ENCODE measurements at regions not wholly inside any gene's neighbourhood (a gene's known extent, or its start where the extent isn't known, plus 50 kb on each side); places are given as distances from the start of the nearest gene placed in this dataset.
A peak's percentile ranks its signal among the peaks of the same experiment; 100 is the strongest.

DNA sequence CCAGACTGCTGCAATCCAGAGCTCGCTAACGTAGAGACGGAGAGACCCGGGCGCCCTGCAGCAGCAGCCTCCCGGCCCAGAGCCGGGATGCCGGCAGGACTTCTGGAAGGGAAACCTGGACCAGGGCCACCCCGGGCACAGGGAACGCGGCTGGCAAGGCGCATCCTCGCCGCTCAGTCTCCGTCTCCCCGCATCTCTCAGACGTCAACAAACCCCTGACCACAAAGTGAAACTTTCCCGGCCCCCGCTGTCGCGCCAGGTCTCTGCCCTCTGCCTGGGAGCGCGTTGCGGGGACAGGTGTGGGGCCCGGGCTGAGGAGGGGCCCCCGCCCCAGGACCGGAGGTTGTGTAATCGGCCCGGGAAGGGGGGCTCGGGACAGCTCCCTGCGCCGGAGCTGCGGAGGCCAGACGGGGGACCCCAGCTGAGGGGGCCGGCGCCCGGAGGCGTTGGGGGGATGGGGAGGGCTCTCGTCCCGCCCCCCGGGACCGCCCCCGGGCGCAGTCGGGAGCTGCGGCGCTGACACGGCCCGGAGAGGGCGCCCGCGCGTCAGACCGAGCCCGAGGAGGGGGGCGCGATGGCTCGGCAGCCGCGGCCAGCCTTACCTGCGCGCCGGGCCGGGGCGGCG, 116.6 kb upstream of the HIVEP3 start (continued):
- TF ChIP-seq, protein P1, sequence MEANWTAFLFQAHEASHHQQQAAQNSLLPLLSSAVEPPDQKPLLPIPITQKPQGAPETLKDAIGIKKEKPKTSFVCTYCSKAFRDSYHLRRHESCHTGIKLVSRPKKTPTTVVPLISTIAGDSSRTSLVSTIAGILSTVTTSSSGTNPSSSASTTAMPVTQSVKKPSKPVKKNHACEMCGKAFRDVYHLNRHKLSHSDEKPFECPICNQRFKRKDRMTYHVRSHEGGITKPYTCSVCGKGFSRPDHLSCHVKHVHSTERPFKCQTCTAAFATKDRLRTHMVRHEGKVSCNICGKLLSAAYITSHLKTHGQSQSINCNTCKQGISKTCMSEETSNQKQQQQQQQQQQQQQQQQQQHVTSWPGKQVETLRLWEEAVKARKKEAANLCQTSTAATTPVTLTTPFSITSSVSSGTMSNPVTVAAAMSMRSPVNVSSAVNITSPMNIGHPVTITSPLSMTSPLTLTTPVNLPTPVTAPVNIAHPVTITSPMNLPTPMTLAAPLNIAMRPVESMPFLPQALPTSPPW (CRISPR knock-in tag; IDR thresholded peaks at IDR 0.05) = peak; percentile 97
- TF ChIP-seq EGR1 (conservative IDR thresholded peaks at IDR 0.05) = peak; percentile 62
- TF ChIP-seq CREM (IDR thresholded peaks at IDR 0.05; ENCODE audit: low read depth) = peak; percentile 61
- TF ChIP-seq RAD21 (CRISPR knock-in tag; conservative IDR thresholded peaks at IDR 0.05 in 1 of 2, IDR thresholded peaks at IDR 0.05 in 1 of 2) = peak in 1 of 2 experiments; percentile 42; a peak in 2 of 4 replicates
- TF ChIP-seq, protein P2, sequence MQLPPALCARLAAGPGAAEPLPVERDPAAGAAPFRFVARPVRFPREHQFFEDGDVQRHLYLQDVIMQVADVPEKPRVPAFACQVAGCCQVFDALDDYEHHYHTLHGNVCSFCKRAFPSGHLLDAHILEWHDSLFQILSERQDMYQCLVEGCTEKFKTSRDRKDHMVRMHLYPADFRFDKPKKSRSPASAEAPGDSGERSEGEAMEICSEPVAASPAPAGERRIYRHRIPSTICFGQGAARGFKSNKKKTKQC (CRISPR knock-in tag; IDR thresholded peaks at IDR 0.05) = no peak
- TF ChIP-seq NCOA2 (IDR thresholded peaks at IDR 0.05; ENCODE audit: partially characterized antibody in 2 of 2) = no peak
- TF ChIP-seq TSC22D4 (tag; IDR thresholded peaks at IDR 0.05) = no peak
- TF ChIP-seq, protein P3, sequence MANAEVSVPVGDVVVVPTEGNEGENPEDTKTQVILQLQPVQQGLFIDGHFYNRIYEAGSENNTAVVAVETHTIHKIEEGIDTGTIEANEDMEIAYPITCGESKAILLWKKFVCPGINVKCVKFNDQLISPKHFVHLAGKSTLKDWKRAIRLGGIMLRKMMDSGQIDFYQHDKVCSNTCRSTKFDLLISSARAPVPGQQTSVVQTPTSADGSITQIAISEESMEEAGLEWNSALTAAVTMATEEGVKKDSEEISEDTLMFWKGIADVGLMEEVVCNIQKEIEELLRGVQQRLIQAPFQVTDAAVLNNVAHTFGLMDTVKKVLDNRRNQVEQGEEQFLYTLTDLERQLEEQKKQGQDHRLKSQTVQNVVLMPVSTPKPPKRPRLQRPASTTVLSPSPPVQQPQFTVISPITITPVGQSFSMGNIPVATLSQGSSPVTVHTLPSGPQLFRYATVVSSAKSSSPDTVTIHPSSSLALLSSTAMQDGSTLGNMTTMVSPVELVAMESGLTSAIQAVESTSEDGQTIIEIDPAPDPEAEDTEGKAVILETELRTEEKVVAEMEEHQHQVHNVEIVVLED (CRISPR knock-in tag; IDR thresholded peaks at IDR 0.05) = 0 out of 2 replicates have a peak, but pooled peaks have one; percentile 9
- TF ChIP-seq, protein P4, sequence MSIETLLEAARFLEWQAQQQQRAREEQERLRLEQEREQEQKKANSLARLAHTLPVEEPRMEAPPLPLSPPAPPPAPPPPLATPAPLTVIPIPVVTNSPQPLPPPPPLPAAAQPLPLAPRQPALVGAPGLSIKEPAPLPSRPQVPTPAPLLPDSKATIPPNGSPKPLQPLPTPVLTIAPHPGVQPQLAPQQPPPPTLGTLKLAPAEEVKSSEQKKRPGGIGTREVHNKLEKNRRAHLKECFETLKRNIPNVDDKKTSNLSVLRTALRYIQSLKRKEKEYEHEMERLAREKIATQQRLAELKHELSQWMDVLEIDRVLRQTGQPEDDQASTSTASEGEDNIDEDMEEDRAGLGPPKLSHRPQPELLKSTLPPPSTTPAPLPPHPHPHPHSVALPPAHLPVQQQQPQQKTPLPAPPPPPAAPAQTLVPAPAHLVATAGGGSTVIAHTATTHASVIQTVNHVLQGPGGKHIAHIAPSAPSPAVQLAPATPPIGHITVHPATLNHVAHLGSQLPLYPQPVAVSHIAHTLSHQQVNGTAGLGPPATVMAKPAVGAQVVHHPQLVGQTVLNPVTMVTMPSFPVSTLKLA (conservative IDR thresholded peaks at IDR 0.05) = peak in 1 of 2 experiments; percentile 14; a peak in 1 of 4 replicates
- TF ChIP-seq ESRRA (IDR thresholded peaks at IDR 0.05; ENCODE audit: borderline replicate concordance, low read depth) = 0 out of 2 replicates have a peak, but pooled peaks have one; percentile 10
- TF ChIP-seq ETS2 (tag; IDR thresholded peaks at IDR 0.05; ENCODE audit: borderline replicate concordance, poor library complexity, severe bottlenecking) = no peak
- peak; percentile 90 for TF ChIP-seq RB1 (IDR thresholded peaks at IDR 0.05; ENCODE audit: low read depth)
- peak in 1 of 2 experiments; percentile 87; a peak in 2 of 4 replicates for TF ChIP-seq NONO (IDR thresholded peaks at IDR 0.05; ENCODE audit: low read depth in 2 of 2, low read length in 1 of 2)
- TF ChIP-seq CCNT2 (IDR thresholded peaks at IDR 0.05; ENCODE audit: borderline replicate concordance, extremely low read depth, insufficient read length, low read depth, low read length) = peak; percentile 11
- peak in 1 of 3 experiments; percentile 51 for TF ChIP-seq YY1 (IDR thresholded peaks at IDR 0.05; ENCODE audit: borderline replicate concordance in 1 of 3, control insufficient read depth in 1 of 3, extremely low read depth in 1 of 3, insufficient read depth in 3 of 3, insufficient read length in 1 of 3, insufficient replicate concordance in 2 of 3, low read depth in 1 of 3, low read length in 2 of 3)
- TF ChIP-seq KDM1A (IDR thresholded peaks at IDR 0.05) = peak in 1 of 2 experiments; percentile 80; a peak in 1 of 4 replicates
- no peak for TF ChIP-seq CEBPG (CRISPR knock-in tag; IDR thresholded peaks at IDR 0.05)
- peak in 1 of 2 experiments; percentile 86; a peak in 2 of 4 replicates for TF ChIP-seq CEBPG (tag; conservative IDR thresholded peaks at IDR 0.05 in 1 of 2, IDR thresholded peaks at IDR 0.05 in 1 of 2)
- TF ChIP-seq SIN3A (IDR thresholded peaks at IDR 0.05; ENCODE audit: borderline replicate concordance in 2 of 2, control insufficient read depth in 1 of 2, low read depth in 2 of 2, low read length in 2 of 2) = 0 out of 4 replicates have a peak, but pooled peaks of 1 of the 2 experiments have one; percentile 47
- peak; percentile 65; the same call in 1 of the 2 replicates for TF ChIP-seq SMAD4 (CRISPR knock-in tag; conservative IDR thresholded peaks at IDR 0.05)
